GM18858 (cell line): ENCODE measurements at regions not wholly inside any gene's neighbourhood (a gene's known extent, or its start where the extent isn't known, plus 50 kb on each side); places are given as distances from the start of the nearest gene placed in this dataset.
"Not testable (repeated sequence)": the region's sequence is repeated elsewhere in the genome, so short reads cannot be mapped to it uniquely, and the experiment has no call there.

ENCODE experiments used
- ATAC-seq: cut with Tn5 transposase; IDR thresholded peaks from one replicate; pipeline ENCODE4 v1.9.1; 2021; ENCODE audit not compliant: unreplicated experiment

DNA sequence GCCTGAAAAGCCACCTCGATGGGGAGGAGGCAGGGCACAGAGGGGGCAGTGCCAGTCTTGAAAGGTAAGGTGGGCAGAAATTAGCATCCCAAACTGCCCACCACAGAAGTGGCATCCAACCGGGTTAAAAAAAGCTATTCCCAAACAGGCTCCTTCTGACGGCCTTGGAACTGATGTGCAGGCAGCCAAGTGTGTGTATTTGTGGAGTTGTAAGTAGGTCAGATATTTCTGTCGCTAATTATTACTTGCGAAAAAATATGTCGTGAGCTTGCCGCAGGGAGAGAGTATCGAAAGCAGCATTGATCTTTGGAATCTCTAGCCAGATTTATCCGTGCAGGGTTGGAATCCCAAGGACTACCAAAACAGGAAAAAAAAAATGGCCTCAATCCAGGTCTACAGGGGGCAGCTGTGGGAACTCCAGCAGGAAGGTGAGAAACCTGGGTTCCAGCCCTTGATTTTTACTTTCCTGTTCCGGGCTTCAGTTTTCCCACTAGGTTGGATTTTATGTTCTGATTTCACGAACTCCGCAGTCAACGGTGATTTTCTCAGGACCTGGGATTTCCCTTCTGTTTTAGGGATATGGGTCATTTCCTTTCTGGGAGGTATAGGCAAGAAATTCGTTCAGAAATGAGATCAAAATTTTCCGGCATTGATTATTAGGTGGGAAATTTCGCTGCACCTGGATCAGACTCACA, 200.8 kb downstream of the RGS3 start:
- ATAC-seq, result no peak

DNA sequence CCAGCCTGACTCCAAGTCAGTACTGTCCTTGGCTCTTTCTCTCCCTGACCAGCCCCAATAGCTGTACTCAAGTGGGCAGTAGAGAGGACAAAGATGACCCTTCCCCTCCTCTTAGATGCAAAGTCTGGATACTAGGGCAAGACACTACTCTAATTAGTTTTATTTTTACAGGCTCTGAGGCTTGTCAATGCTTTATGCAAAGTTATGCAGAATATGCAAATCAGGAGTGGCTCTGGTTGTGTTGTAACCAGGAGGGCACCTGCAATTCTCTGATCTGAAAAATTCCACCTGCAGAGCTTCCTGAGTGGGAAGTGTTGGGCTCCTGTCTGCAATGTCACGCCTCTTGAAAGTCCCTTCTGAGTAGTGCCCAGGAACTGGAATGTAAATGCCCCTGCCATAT, 201.5 kb downstream of the RGS3 start:
- no peak for ATAC-seq

DNA sequence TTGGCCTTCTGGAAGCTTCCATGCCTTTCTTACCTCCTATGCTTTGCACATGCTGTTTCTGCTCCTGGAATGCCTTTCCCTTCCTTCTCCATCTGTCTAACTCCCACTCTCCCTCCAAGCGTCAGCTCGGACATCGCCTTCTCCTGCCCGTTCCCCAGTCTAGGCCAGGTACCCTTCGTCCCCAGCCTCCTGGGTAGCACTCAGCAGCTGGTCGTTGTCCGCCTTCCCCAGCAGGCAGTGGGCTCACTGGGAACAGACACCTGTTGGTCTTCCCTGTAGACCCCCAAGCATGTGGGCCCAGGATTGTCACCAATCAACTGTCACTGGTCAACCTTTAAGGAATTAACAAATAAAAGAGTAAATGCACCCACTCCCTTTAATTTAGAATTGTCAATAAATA, 202.2 kb downstream of the RGS3 start:
- ATAC-seq, result no peak

DNA sequence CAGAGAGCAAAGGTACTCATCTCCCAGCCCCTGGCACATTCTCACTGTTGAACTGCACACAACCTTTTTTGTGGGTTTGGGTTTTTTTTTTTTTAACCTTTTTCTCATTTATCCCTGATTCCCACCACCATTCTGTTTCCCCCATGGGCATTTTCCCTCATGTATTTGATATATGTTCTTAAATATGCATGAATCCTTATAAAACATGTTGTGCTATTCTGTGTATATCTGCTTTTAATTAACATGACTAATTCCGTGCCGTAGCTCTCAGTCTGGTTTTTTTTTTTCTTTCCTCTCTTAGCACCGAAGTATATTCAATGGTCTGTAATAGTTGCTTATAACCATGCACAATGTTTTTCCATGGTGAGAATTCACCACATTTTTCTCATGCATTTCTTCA, 204.5 kb downstream of the RGS3 start:
- no peak for ATAC-seq

DNA sequence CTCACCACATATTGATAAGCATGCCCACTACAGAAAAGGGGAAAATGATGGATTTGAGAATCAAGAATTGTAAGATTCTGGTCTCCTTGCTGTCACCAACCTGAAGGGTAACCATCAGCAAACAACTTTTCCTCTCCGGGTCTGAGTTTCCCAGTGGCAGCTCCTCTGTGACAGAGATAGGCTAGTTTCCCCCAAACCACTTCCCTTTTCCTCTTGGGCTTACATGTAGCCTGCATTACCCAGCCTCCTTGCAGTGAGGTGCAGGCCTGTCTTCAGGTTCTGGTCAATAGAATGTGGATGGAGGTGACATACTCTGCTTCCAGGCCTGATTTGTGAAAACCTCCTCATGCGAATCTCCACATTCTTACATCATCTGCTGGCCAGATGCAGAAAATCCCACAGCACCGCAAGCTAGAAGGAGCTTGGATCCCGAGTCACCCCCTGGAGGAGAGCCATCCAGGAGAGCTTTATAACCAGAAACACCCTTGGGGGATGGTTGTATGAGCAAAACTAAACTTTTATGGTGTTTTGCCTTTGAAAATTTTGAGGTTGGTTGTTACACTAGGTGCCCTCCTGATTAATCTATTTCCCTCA, 206.1 kb downstream of the RGS3 start:
- no peak for ATAC-seq

DNA sequence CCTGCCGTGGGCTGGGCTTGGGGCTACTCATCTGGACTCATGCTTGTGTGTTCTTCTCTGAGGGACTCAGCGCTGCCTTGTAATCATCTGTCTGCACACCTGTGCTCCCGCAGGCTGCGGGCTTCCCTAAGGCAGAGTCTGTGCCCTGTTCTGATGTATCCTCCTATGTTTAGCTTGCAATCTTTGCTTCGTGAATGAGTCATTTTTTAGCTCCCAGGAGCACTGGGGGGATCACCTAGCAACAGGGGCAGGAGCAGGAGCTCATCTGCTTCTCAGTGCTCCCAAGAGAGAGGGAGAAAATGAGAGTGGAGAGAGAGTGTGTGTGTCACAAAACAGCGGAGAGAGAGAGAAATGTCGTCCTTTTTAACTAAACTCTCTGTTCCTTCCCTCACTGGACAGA, 202.4 kb upstream of the ZNF618 start:
- no peak for ATAC-seq

DNA sequence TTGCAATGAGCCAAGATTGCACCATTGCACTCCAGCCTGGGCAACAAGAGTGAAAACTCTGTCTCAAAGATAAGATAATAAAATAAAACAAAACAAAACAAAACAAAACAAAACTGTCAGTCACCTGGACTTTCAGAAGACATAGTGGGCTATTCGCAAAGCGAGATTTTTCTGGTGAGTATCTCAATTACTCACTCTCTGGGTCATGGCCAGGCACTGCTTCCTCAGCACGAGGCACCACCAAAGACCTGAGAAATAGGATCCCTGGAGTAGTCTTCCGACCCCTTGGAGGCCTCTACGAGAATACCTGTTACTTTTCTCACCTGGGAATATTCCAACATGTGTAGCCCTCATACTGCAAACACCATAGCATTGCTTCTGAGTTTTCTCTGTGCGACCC, 201.7 kb upstream of the ZNF618 start:
- no peak for ATAC-seq

DNA sequence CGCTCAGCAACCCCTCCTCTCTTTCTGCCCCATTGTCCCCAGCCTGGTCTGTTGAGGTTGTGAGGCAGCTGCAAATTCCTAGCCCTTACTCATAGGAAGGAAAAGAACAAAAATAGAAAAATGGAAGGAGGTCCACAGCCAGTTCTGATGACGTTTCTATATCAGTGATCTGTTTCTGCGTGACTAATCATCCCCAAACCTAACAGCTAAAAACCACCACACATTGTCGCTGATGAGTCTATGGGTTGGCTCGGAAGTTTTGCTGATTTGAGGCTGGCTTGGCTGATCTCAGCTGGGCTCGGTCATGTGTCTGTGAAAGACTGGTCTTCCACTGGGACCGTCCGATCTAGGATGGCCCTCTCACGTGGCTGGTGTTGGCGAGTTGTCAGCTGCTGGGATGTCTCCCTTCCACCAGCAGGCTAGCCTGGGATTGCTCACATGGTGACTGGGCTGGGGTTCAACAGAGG, 200.6 kb upstream of the ZNF618 start:
- ATAC-seq, result no peak

DNA sequence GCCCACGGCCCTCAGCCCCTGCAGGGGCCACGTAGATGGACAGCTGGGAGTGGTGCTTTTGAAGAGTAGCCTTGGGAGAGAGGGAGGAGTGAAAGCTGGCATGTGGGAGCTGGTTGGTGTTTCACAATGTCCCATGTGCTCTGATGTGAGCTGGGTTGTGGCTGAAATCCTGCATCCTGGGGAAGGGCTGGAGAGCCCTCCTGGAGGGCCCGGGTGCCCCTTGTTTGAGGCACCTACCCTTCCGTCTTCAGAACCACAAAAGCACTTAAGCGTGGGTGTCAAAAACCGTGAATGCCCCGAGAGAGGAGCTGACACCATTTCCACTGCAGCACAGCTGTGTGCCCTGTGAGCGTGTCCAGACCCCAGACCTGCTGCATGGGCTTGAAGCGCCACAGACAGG, 199.1 kb upstream of the ZNF618 start:
- no peak for ATAC-seq

DNA sequence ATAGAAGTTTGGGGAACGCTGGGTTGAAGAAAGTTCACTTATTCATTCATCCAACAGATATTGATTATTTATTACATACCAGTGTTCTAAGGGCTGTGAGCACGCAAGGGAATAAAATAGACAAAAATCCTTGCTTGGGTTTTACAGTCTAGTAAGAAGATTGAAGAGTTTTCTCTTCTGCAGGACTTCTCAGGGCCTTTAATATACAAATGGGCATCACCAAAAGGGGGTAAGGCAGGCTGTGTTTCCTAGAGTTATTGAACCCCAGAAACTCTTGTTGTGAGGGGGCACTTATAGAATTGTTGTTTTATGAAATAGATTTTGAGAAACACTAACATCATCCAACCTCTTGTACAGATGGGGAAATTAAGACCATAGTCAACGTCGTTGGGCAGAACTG, 198.5 kb upstream of the ZNF618 start:
- no peak for ATAC-seq

DNA sequence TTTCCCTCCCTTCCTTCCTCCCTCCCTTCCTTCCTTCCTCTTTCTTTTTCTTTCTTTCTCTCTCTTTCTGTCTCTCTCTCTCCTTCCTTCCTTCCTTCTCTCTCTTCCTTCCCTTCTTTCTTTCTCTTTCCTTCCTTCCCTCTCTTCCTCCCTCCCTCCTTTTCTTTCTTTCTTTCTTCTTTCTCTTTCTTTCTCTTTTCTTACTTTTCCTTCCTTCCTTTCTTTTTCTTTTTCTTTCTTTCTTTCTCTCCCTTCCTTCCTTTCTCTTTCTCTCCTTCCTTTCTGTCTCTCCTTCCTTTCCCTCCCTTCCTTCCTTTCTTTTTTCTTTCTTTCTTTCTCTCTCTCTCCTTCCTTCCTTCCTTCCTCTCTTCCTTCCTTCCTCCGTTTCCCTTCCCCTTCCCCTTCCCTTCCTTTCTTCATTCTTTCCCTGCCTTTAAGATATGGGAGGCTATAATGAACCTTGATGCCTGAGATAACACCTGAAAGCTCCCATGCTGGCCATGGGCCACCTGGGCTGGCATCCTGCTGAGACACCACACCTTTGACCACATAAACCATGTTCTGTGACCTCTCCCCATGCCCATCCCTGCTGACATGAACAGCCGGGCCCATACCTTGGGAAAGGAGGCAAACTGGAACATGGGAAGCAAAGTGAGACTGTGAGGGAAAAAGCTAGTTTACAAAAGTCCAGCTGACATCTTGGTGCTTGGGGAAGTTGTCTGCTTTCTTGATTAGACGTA, 197.8 kb upstream of the ZNF618 start:
- ATAC-seq, result no peak

DNA sequence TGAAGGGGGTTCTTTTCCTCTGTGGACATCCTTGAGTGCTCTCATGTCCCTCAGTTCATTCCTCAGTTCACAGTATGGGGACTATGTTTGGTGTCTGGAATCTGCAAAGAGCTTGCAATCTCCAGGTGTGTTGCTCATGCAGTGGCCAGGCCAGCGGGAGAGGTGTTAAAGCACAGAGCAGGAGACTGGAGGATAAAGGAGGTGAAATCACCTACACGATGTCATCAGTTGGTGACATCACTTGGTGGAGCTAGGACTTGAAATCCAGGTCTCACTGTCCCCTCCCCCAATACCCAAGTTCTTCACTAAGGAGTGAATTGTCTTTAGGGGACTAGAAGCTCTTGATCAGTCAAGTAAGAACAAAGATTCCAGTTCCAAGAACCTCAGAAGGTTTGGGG, 197.3 kb upstream of the ZNF618 start:
- ATAC-seq, result no peak

DNA sequence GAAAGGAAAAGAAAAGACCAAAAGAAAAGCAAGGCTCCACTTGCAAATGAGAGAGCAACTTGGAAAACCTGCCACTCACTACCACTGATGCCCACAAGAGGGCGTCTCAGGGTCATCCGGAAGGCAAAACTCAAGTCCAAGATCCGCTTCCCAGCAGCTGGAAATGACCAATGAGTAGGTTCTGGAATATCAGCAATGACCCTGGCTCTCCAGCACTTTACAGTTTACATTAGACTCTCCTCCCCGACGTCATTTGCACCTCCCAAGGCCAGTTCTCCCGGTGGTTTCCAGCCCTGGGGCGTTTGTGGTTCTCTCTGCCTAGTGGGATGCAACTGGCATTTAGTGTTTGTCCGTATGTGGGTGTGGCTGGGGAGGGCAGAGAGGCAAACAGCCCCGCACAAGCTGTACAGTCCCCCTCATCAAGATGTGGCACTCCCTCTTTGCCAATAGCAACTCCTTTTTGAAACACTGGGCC, 193.8 kb upstream of the ZNF618 start:
- no peak for ATAC-seq

DNA sequence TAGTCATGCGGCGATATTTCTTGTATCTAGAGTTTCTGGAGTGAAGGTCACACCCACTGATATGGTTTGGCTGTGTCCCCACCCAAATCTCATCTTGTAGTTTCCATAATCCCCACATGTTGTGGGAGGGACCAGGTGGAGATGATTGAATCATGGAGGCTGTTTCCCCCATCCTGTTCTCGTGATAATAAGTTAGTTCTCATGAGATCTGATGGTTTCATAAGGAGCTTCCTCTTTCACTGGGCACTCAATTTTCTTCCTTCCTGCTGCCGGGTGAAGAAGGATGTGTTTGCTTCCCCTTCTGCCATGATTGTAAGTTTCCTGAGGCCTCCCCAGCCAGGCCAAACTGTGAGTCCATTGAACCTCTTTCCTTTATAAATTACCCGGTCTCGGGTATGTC, 190.5 kb upstream of the ZNF618 start:
- not testable (repeated sequence) for ATAC-seq

DNA sequence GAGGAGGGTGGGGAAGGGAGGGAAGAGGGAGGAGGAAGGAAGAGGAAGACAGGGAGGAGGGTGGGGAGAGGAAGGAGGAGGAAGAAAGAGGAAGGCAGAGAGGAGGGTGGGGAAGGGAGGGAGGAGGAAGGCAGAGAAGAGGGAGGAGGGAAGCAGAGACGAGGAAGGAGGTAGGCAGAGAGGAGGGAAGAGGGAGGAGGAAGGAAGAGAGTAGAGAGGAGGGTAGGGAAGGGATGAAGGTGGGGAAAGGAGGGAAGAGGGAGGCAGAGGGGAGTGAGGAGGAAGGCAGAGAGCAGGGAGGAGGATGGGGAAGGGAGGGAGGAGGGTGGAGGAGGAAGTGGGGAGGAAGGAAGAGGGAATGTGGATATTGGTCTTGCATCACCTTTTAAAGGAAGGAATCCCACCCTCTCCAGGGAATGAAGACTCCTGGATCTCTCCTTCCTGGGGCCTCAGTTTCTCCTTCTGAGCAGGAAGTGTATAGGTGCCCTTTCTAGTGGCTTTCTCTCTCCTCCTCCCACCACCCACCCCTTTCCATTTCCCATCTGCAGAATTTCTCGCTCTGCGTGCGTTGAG, 188.9 kb upstream of the ZNF618 start:
- ATAC-seq, result no peak

DNA sequence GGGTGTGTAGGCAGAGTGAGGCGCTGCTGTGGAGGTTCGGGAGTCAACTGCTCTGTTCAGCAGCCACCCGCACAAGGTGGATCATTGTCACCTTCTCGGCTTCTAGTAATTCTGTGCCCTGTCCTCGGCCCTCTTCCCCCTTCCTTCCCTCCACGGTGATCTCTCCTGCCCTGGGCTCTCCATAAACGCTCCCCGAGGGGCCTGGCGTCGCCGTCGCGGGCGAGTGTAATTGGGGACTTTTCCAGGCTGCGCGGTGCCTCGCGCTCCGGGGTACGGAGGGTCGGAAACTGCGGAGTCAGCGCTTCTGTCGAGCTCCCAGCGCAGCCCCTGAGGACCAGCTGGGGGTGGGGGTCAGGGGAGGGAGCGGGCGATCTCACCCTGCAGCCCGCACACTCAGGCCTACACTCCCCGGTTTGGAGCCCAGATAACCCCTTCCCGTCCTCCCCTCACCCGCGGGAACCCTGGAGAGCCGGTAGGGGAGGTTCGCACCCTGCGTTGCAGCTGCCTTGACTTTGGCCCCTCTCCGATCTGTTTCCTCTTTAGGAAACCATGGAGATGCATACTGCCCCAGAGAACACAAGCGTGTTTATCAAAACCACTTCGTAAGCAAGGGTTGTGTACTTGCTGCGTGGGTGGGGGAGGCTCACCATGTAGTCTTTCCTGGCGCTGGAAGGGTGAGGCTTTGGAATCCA, 188.3 kb upstream of the ZNF618 start:
- ATAC-seq, result no peak

DNA sequence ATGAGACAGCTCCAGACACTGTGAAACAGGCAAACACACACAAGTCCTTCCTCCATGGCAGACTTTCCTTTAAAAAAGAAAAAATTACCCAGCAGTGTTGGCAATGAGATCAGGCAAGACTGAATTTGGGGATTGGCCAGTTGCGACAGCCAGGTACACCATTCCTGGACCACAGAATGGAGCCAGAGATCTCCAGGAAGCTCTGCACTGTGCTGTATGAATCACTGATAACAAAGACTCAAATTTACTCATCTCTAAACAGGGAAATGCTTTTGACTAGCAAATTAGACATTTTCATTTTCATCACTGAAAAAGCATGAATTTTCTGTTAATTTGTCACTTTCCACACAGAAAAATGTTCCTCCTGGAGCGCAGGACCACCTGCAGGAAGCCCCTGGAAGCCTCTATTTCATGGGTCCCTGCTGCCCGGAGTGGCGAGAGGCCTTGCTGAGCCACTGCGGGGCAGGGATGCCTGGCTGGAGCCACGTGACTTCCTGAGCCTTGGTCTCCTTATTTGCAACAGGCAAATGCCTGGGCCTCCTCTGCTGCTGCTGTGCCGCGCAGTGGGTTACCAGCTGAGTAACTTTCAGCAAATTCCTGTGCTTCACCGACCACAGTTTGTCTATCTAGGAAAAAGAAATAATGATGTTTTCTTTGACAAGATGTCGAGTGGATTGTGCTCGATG, 185.9 kb upstream of the ZNF618 start:
- no peak for ATAC-seq

DNA sequence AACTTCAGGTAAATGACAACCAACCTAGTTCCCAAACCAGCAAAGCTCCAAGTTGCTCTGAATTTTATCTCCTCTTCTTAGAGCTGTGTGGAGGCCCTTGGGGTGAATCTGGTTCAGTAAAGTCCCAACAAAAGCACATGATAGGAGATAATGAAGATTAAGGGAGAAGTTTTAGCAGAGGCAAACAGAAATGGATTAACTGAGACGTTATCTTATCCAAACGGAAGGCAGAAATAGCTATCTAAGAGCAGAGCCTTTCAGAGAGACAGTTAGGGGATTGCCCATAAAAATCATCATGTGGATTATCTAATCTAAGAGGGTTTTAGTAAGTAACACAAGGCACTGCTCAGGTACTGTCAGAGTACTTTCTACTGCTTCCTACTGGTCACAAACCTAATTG, 183.9 kb upstream of the ZNF618 start:
- no peak for ATAC-seq

DNA sequence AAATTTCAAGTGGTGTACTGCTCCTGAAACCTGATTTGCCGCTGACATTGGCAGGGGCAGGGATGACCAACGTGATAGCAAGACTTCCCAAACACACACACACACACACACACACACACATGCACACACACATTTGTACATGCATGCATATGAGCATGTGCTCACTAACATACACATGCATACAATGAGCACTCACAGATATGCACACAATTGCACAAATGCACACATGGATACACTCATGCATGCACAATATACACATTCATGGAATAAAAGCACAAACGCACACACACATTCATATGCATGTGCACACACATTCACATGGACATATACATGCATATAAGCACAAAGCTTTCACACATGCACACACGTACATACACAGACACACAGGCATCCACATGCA, 181.2 kb upstream of the ZNF618 start:
- ATAC-seq, result no peak

DNA sequence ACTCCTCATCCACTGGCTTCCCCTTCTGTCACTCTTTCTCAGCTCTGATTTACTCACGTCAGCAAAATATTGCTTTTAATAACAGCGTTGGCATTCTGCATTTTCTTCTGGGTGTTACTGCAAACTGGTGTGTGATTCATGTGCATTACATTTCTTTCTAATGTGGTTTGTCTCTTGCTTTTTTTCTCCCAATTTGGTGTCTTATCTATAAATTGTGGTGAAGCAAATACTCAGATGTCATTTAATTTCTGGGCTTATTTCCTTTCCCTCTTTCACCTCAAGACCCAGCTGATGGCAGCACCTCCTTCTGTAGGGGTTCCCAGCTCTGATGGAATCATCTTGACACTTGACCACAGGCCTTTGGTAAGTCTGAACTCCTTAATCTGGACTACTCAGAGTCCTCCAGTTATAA, 180.7 kb upstream of the ZNF618 start:
- no peak for ATAC-seq

DNA sequence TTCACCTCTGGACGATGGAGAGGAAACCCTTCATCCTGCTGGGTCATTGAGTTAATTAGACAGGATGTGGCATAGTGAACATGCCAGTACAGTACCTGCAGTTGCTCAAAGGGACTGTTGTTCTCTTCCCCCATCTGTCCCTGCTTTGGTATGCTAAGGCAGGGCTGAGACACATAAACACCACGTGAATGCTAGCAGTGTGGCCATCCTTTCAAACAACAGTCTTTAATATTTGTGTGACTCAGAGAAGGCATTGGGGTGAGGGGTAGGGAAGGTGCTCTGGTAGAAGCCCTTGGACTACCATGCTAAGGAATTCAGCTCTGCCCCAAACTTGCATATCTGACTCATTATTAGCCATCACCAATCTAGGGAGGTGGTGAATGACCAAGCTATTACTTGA, 180.2 kb upstream of the ZNF618 start:
- no peak for ATAC-seq
